ENCODE measurements at regions not wholly inside any gene's neighbourhood (a gene's known extent, or its start where the extent isn't known, plus 50 kb on each side); places are given as distances from the start of the nearest gene placed in this dataset.

- H3K9me3 ChIP-seq (ENCODE audit: severe bottlenecking): no peaks in the 10 kb centered on the region
- H3K4me3 ChIP-seq (ENCODE audit: severe bottlenecking): no peak overlapping the region
- no peak for ATAC-seq (ENCODE audit: low read depth)
- H3K27ac ChIP-seq (ENCODE audit: poor library complexity, severe bottlenecking): no peak overlapping the region
- H3K36me3 ChIP-seq (ENCODE audit: low read depth): no peaks in the 10 kb centered on the region
- TF ChIP-seq CTCF (IDR thresholded peaks at IDR 0.05; ENCODE audit: poor library complexity, severe bottlenecking): no peak
- H3K4me1 ChIP-seq (ENCODE audit: insufficient read depth, poor library complexity, severe bottlenecking): peaks cover 17% of the 10 kb centered on the region
- DNase-seq (ENCODE audit: low spot score): no peak
- H3K27me3 ChIP-seq (ENCODE audit: insufficient read depth, poor library complexity, severe bottlenecking): no peaks in the 10 kb centered on the region
These were observed 83.4 kb upstream of the UCN3 start for GRCh38 chr10:5281356-5281755.

GRCh38 chr10:5282137-5282536 is 82.6 kb upstream of the UCN3 start:
- H3K4me3 ChIP-seq (ENCODE audit: severe bottlenecking): no peak overlapping the region

GRCh38 chr10:5283305-5284158 is 81.2 kb upstream of the UCN3 start:
- ATAC-seq (ENCODE audit: low read depth): peak; percentile 88
- peak; percentile 72 for TF ChIP-seq CTCF (IDR thresholded peaks at IDR 0.05; ENCODE audit: poor library complexity, severe bottlenecking)
- Histone ChIP-seq H3K27me3 (ENCODE audit: insufficient read depth, poor library complexity, severe bottlenecking) (no peaks in the 10 kb centered on the region), H3K27ac (ENCODE audit: poor library complexity, severe bottlenecking) (peak overlapping the region; percentile 15), H3K4me1 (ENCODE audit: insufficient read depth, poor library complexity, severe bottlenecking) (peaks cover 17% of the 10 kb centered on the region), H3K4me3 (ENCODE audit: severe bottlenecking) (no peak overlapping the region), H3K36me3 (ENCODE audit: low read depth) (no peaks in the 10 kb centered on the region), H3K9me3 (ENCODE audit: severe bottlenecking) (no peaks in the 10 kb centered on the region)
- no peak for DNase-seq (ENCODE audit: low spot score)

More at GRCh38 chr10:5282137-5282536, 82.6 kb upstream of the UCN3 start:
- peaks cover 17% of the 10 kb centered on the region for H3K4me1 ChIP-seq (ENCODE audit: insufficient read depth, poor library complexity, severe bottlenecking)
- DNase-seq (ENCODE audit: low spot score) (no peak), ATAC-seq (ENCODE audit: low read depth) (no peak)
- H3K27me3 ChIP-seq (ENCODE audit: insufficient read depth, poor library complexity, severe bottlenecking): no peaks in the 10 kb centered on the region
- TF ChIP-seq CTCF (IDR thresholded peaks at IDR 0.05; ENCODE audit: poor library complexity, severe bottlenecking): no peak
- H3K9me3 ChIP-seq (ENCODE audit: severe bottlenecking): no peaks in the 10 kb centered on the region
- H3K36me3 ChIP-seq (ENCODE audit: low read depth): no peaks in the 10 kb centered on the region
- no peak overlapping the region for H3K27ac ChIP-seq (ENCODE audit: poor library complexity, severe bottlenecking)

GRCh38 chr10:5284311-5285057 is 80.3 kb upstream of the UCN3 start:
- no peak for DNase-seq (ENCODE audit: low spot score)
- no peak for TF ChIP-seq CTCF (IDR thresholded peaks at IDR 0.05; ENCODE audit: poor library complexity, severe bottlenecking)

More at GRCh38 chr10:5284311-5285057, 80.3 kb upstream of the UCN3 start:
- H3K27me3 ChIP-seq (ENCODE audit: insufficient read depth, poor library complexity, severe bottlenecking): no peaks in the 10 kb centered on the region
- no peaks in the 10 kb centered on the region for H3K36me3 ChIP-seq (ENCODE audit: low read depth)
- H3K4me3 ChIP-seq (ENCODE audit: severe bottlenecking): no peak overlapping the region
- no peaks in the 10 kb centered on the region for H3K9me3 ChIP-seq (ENCODE audit: severe bottlenecking)
- H3K4me1 ChIP-seq (ENCODE audit: insufficient read depth, poor library complexity, severe bottlenecking): peaks cover 17% of the 10 kb centered on the region
- peak; percentile 56; the same call in 2 of the 3 replicates for ATAC-seq (ENCODE audit: low read depth)
- peak overlapping the region; percentile 15 for H3K27ac ChIP-seq (ENCODE audit: poor library complexity, severe bottlenecking)

Measured in RWPE2 (cell line).